Activated CD8-positive, alpha-beta memory T cell treated with anti-CD3 and anti-CD28 coated beads for 48 hours (primary cell): ENCODE measurements at regions not wholly inside any gene's neighbourhood (a gene's known extent, or its start where the extent isn't known, plus 50 kb on each side); places are given as distances from the start of the nearest gene placed in this dataset.
A peak's percentile ranks its signal among the peaks of the same experiment; 100 is the strongest.
"Not testable (repeated sequence)": the region's sequence is repeated elsewhere in the genome, so short reads cannot be mapped to it uniquely, and the experiment has no call there.

ENCODE experiments used
- DNase-seq, 3 experiments: peaks; one replicate each; pipeline ENCODE4 v3.0.0-alpha.2; 2020; ENCODE audit warnings: low read depth in 2 of 3, low spot score in 2 of 3

GRCh38 chr20:30164389-30164788 lies 1093.1 kb upstream of the DEFB115 start:
- not testable (repeated sequence) for DNase-seq

- no peak for DNase-seq
Observed at GRCh38 chr20:30167540-30167939, 1089.9 kb upstream of the DEFB115 start.

- DNase-seq: peak in 1 of 3 experiments; percentile 6
Observed at GRCh38 chr20:30168025-30168799, 1089.3 kb upstream of the DEFB115 start.

GRCh38 chr20:30168800-30169138 lies 1088.7 kb upstream of the DEFB115 start:
- DNase-seq: no peak

- no peak for DNase-seq
Observed at GRCh38 chr20:30175681-30176080, 1081.8 kb upstream of the DEFB115 start.

GRCh38 chr20:30183124-30183523 lies 1074.3 kb upstream of the DEFB115 start:
- not testable (repeated sequence) for DNase-seq

- DNase-seq: not testable (repeated sequence)
Observed at GRCh38 chr20:30191785-30192184, 1065.7 kb upstream of the DEFB115 start.

GRCh38 chr20:30234477-30234876 lies 1023.0 kb upstream of the DEFB115 start:
- not testable (repeated sequence) for DNase-seq

GRCh38 chr20:30275073-30275472 lies 982.4 kb upstream of the DEFB115 start:
- DNase-seq: not testable (repeated sequence)

- no peak for DNase-seq
Observed at GRCh38 chr20:30281584-30282197, 975.8 kb upstream of the DEFB115 start.

GRCh38 chr20:30283476-30284280 lies 973.8 kb upstream of the DEFB115 start:
- peak in 2 of 3 experiments; percentile 41 to 65 for DNase-seq

GRCh38 chr20:30284281-30284905 lies 973.1 kb upstream of the DEFB115 start:
- no peak for DNase-seq

GRCh38 chr20:30285677-30286076 lies 971.8 kb upstream of the DEFB115 start:
- DNase-seq: no peak

- DNase-seq: no peak
Observed at GRCh38 chr20:30286157-30286556, 971.3 kb upstream of the DEFB115 start.

- not testable (repeated sequence) for DNase-seq
Observed at GRCh38 chr20:30287459-30287858, 970.0 kb upstream of the DEFB115 start.

GRCh38 chr20:30288346-30288745 lies 969.1 kb upstream of the DEFB115 start:
- no peak for DNase-seq

- not testable (repeated sequence) for DNase-seq
Observed at GRCh38 chr20:30289049-30289448, 968.4 kb upstream of the DEFB115 start.

- DNase-seq: not testable (repeated sequence)
Observed at GRCh38 chr20:30289711-30290141, 967.7 kb upstream of the DEFB115 start.

- not testable (repeated sequence) for DNase-seq
Observed at GRCh38 chr20:30290361-30291063, 967.0 kb upstream of the DEFB115 start.

GRCh38 chr20:30291064-30291379 lies 966.4 kb upstream of the DEFB115 start:
- not testable (repeated sequence) for DNase-seq

GRCh38 chr20:30291686-30292085 lies 965.8 kb upstream of the DEFB115 start:
- DNase-seq: not testable (repeated sequence)
